ENCODE measurements at regions not wholly inside any gene's neighbourhood (a gene's known extent, or its start where the extent isn't known, plus 50 kb on each side); places are given as distances from the start of the nearest gene placed in this dataset.

DNA sequence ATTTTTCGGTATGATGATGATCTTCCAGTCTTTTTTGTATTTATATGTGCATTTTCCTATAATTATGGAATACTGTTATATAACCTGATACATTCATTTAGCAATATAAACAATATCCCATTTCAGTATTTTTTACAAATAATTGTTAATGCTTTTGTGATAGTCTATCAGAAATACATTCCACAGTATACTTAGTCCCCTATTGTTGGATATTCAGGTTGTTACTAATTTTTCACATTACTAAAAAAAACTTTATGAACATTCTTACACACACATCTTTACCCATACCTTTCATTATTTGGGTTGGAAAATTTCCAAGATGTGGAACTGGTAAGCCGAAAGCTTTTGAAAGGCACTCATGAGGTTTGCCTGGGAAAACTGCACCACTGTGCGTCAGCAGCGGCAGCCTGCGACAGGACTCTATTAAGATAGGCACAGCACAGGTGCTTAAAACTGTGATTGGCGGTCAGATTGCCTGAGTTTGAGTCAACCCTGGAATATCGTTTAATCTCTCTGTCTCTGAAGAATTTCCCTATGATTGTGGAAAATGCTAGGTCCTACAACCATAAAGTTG is 147.5 kb upstream of the ERCC6L2 start:
- 94 to 99% methylated on average over 6 to 7 of the region's 7 CpGs for WGBS, 2 experiments (ENCODE audit: insufficient coverage in 1 of 2, insufficient read length in 1 of 2)
- no peak overlapping the region for H3K9ac ChIP-seq (ENCODE audit: extremely low read depth, low read length, poor library complexity, severe bottlenecking)
- TF ChIP-seq CTCF (conservative IDR thresholded peaks at IDR 0.05) = no peak
- H3K4me3 Mint-ChIP-seq = no peak overlapping the region
- no peak overlapping the region for H3K27ac ChIP-seq (ENCODE audit: low read depth, low read length)
- H3K27me3 Mint-ChIP-seq (ENCODE audit: insufficient read depth) = peaks cover 5% of the 10 kb centered on the region
- H3K27me3 ChIP-seq (ENCODE audit: control insufficient read depth, insufficient read depth, low read length, poor library complexity, severe bottlenecking) = no peaks in the 10 kb centered on the region
- DNase-seq = no peak
- H3K36me3 ChIP-seq (ENCODE audit: control insufficient read depth, insufficient read depth, low read length) = no peaks in the 10 kb centered on the region
- peaks cover 8% of the 10 kb centered on the region for H3K9me3 Mint-ChIP-seq
- H3K36me3 Mint-ChIP-seq (ENCODE audit: low read depth) = no peaks in the 10 kb centered on the region
- no peaks in the 10 kb centered on the region for H3K4me1 ChIP-seq (ENCODE audit: control insufficient read depth, insufficient read depth, low read length)
- H3K4me3 ChIP-seq (ENCODE audit: low read length) = no peak overlapping the region
- H3K27ac Mint-ChIP-seq = no peak overlapping the region
- no peaks in the 10 kb centered on the region for H3K9me3 ChIP-seq (ENCODE audit: control insufficient read depth, low read length)
- H3K4me1 Mint-ChIP-seq = peaks cover 11% of the 10 kb centered on the region

DNA sequence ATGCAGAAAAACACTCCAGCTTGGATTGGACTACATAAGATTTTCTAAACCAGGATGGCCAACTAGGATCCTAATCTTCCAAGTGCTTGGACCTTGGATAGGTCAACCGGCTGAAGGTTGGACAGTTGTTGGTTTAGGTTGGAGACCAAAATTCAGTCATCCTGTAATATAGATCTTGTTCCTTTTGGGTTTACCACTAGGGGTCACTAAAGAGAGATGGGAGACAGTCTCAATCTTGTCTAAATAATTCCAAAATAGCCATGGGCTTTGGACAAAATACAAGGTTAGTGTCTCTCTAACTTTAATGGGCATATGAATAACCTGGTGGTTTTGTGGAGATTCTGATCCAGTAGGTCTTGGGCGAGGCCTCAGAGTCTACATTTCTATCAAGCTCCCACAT is 148.7 kb upstream of the ERCC6L2 start:
- H3K36me3 ChIP-seq (ENCODE audit: control insufficient read depth, insufficient read depth, low read length) = no peaks in the 10 kb centered on the region
- Mint-ChIP-seq H3K4me3 (no peak overlapping the region), H3K9me3 (peaks cover 8% of the 10 kb centered on the region), H3K36me3 (ENCODE audit: low read depth) (no peaks in the 10 kb centered on the region), H3K4me1 (no peaks in the 10 kb centered on the region), H3K27ac (no peak overlapping the region), H3K27me3 (ENCODE audit: insufficient read depth) (peaks cover 5% of the 10 kb centered on the region)
- no peak for DNase-seq
- H3K4me1 ChIP-seq (ENCODE audit: control insufficient read depth, insufficient read depth, low read length) = no peaks in the 10 kb centered on the region
- peak; percentile 86 for TF ChIP-seq CTCF (conservative IDR thresholded peaks at IDR 0.05)
- H3K9me3 ChIP-seq (ENCODE audit: control insufficient read depth, low read length) = no peaks in the 10 kb centered on the region
- no peak overlapping the region for H3K27ac ChIP-seq (ENCODE audit: low read depth, low read length)
- H3K9ac ChIP-seq (ENCODE audit: extremely low read depth, low read length, poor library complexity, severe bottlenecking) = no peak overlapping the region
- no peak overlapping the region for H3K4me3 ChIP-seq (ENCODE audit: low read length)
- no peaks in the 10 kb centered on the region for H3K27me3 ChIP-seq (ENCODE audit: control insufficient read depth, insufficient read depth, low read length, poor library complexity, severe bottlenecking)
- 64 to 100% methylated on average over 1 to 2 of the region's 2 CpGs for WGBS, 2 experiments (ENCODE audit: insufficient coverage in 1 of 2, insufficient read length in 1 of 2)

DNA sequence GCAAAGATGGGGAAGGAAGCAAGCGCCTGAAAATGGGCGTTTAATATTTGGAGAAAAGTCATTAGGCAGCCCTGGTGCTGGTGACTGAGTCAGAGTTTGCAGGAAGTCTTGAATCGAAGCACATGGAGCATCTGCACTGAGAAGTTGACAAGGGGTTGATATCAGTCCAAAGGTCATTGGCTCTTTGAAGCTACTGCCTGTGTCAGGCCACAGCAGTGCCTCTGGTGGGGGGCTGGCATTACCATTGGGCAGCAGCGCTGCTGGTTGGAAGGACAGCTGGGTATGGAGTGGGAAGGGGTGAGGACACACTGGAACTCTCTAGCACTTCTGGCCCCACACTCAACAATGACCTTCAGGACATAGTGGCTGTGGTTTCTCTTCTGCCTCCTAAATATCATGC is 150.4 kb upstream of the ERCC6L2 start:
- H3K9me3 Mint-ChIP-seq = peaks cover 8% of the 10 kb centered on the region
- no peaks in the 10 kb centered on the region for H3K27me3 ChIP-seq (ENCODE audit: control insufficient read depth, insufficient read depth, low read length, poor library complexity, severe bottlenecking)
- no peak overlapping the region for H3K27ac ChIP-seq (ENCODE audit: low read depth, low read length)
- no peak overlapping the region for H3K4me3 ChIP-seq (ENCODE audit: low read length)
- H3K9ac ChIP-seq (ENCODE audit: extremely low read depth, low read length, poor library complexity, severe bottlenecking) = no peak overlapping the region
- H3K36me3 ChIP-seq (ENCODE audit: control insufficient read depth, insufficient read depth, low read length) = no peaks in the 10 kb centered on the region
- 86 to 93% methylated on average over 3 to 4 of the region's 4 CpGs for whole genome bisulfite sequencing, 2 experiments (ENCODE audit: insufficient coverage in 1 of 2, insufficient read length in 1 of 2)
- no peaks in the 10 kb centered on the region for H3K36me3 Mint-ChIP-seq (ENCODE audit: low read depth)
- H3K4me1 Mint-ChIP-seq = no peaks in the 10 kb centered on the region
- H3K9me3 ChIP-seq (ENCODE audit: control insufficient read depth, low read length) = no peaks in the 10 kb centered on the region
- peaks cover 5% of the 10 kb centered on the region for H3K27me3 Mint-ChIP-seq (ENCODE audit: insufficient read depth)
- H3K27ac Mint-ChIP-seq = no peak overlapping the region
- no peak for TF ChIP-seq CTCF (conservative IDR thresholded peaks at IDR 0.05)
- H3K4me1 ChIP-seq (ENCODE audit: control insufficient read depth, insufficient read depth, low read length) = no peaks in the 10 kb centered on the region
- no peak for DNase-seq
- H3K4me3 Mint-ChIP-seq = no peak overlapping the region
